ENCODE measurements at regions not wholly inside any gene's neighbourhood (a gene's known extent, or its start where the extent isn't known, plus 50 kb on each side); places are given as distances from the start of the nearest gene placed in this dataset.

- Histone ChIP-seq H3K4me3 (ENCODE audit: low read depth in 1 of 2, low read length in 1 of 2) (no peak overlapping the region), H3K4me1 (ENCODE audit: control insufficient read depth in 1 of 2, insufficient read depth in 1 of 2, low read depth in 1 of 2, low read length in 1 of 2) (no peaks in the 10 kb centered on the region), H3K9me3 (no peaks in the 10 kb centered on the region), H3K27ac (no peak overlapping the region), H3K36me3 (no peaks in the 10 kb centered on the region), H3K27me3 (peaks cover 46% of the 10 kb centered on the region)
- TF ChIP-seq, protein P1, sequence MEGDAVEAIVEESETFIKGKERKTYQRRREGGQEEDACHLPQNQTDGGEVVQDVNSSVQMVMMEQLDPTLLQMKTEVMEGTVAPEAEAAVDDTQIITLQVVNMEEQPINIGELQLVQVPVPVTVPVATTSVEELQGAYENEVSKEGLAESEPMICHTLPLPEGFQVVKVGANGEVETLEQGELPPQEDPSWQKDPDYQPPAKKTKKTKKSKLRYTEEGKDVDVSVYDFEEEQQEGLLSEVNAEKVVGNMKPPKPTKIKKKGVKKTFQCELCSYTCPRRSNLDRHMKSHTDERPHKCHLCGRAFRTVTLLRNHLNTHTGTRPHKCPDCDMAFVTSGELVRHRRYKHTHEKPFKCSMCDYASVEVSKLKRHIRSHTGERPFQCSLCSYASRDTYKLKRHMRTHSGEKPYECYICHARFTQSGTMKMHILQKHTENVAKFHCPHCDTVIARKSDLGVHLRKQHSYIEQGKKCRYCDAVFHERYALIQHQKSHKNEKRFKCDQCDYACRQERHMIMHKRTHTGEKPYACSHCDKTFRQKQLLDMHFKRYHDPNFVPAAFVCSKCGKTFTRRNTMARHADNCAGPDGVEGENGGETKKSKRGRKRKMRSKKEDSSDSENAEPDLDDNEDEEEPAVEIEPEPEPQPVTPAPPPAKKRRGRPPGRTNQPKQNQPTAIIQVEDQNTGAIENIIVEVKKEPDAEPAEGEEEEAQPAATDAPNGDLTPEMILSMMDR (IDR thresholded peaks at IDR 0.05) = no peak
Measured at GRCh38 chr17:77897741-77898301, 60.7 kb upstream of the TNRC6C start.

GRCh38 chr17:77898521-77899434, 59.7 kb upstream of the TNRC6C start:
- TF ChIP-seq, protein P1 (IDR thresholded peaks at IDR 0.05) = no peak
- Histone ChIP-seq H3K36me3 (no peaks in the 10 kb centered on the region), H3K9me3 (no peaks in the 10 kb centered on the region), H3K4me3 (ENCODE audit: low read depth in 1 of 2, low read length in 1 of 2) (no peak overlapping the region), H3K27ac (no peak overlapping the region), H3K27me3 (peaks cover 51% of the 10 kb centered on the region), H3K4me1 (ENCODE audit: control insufficient read depth in 1 of 2, insufficient read depth in 1 of 2, low read depth in 1 of 2, low read length in 1 of 2) (no peaks in the 10 kb centered on the region)

DNA sequence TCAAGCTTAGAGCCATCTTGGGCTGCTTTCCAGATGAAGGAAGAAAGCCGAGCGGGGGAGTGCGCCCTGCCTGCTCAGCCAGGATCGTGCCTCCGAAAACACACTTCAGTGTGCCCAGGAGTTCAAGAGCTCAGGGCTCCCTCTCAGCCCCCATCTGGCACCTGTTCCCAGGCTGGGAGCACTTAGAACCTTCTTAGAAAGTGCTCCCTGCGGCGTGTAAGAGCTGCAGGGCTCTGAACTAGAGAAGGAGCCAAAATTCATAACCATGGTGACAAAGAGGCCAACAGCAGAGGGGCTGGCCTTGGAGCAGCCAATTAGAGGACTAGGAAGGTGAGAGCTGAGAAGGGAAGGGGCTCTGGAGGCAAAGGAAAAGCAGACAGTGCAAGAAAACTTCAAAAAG, 59.0 kb upstream of the TNRC6C start:
- Histone ChIP-seq H3K27ac (no peak overlapping the region), H3K4me1 (ENCODE audit: control insufficient read depth in 1 of 2, insufficient read depth in 1 of 2, low read depth in 1 of 2, low read length in 1 of 2) (no peaks in the 10 kb centered on the region), H3K9me3 (no peaks in the 10 kb centered on the region), H3K36me3 (no peaks in the 10 kb centered on the region), H3K4me3 (ENCODE audit: low read depth in 1 of 2, low read length in 1 of 2) (no peak overlapping the region), H3K27me3 (peaks cover 58% of the 10 kb centered on the region)
- TF ChIP-seq, protein P1 (IDR thresholded peaks at IDR 0.05) = no peak

DNA sequence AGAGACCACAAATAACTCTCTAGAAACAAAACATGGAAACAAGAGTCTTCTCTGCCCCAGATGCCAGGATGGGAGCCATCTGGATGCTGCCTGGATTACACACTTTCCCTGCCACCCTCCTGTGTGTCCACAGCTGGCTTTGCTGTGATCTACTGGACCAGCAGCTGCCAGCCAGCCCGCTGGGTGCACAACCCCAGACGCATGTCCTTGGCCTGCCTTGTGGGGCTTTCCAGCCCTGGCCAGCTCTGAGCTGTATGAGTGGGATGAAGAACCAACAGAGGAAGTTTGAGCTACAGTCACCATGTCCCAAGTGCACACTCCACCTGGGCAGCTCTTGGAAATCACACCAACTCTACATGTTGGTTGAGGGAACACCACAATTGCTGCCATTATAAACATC, 57.0 kb upstream of the TNRC6C start:
- no peak overlapping the region for H3K4me3 ChIP-seq (ENCODE audit: low read depth in 1 of 2, low read length in 1 of 2)
- H3K27ac ChIP-seq = no peak overlapping the region
- H3K27me3 ChIP-seq = peaks cover 74% of the 10 kb centered on the region

DNA sequence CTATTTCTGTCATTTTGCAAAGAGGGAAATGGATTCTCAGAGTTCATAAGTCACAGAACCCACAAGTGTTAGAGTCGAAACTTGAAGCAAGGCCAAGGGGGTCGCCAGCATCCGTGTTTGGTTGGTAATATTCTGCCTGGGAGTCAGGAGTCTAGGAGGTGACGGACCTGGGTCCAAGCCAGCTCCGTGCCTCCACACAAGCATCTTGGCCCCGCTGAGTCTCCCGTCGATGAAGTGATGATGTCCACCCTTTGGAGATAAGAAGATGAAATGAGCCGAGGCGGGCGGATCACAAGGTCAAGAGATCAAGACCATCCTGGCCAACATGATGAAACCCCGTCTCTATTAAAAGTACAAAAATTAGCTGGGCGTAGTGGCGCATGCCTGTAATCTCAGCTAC, 53.2 kb upstream of the TNRC6C start:
- Histone ChIP-seq H3K4me1 (ENCODE audit: control insufficient read depth in 1 of 2, insufficient read depth in 1 of 2, low read depth in 1 of 2, low read length in 1 of 2) (no peaks in the 10 kb centered on the region), H3K9me3 (no peaks in the 10 kb centered on the region), H3K27ac (no peak overlapping the region), H3K4me3 (ENCODE audit: low read depth in 1 of 2, low read length in 1 of 2) (no peak overlapping the region), H3K27me3 (peaks cover 91% of the 10 kb centered on the region), H3K36me3 (no peaks in the 10 kb centered on the region)
- TF ChIP-seq, protein P1 (IDR thresholded peaks at IDR 0.05) = no peak

More for the DNA sequence above, 57.0 kb upstream of the TNRC6C start:
- Histone ChIP-seq H3K4me1 (ENCODE audit: control insufficient read depth in 1 of 2, insufficient read depth in 1 of 2, low read depth in 1 of 2, low read length in 1 of 2) (no peaks in the 10 kb centered on the region), H3K36me3 (no peaks in the 10 kb centered on the region), H3K9me3 (no peaks in the 10 kb centered on the region)
- TF ChIP-seq, protein P1 (IDR thresholded peaks at IDR 0.05) = no peak

Data from neutrophil (primary cell).